ENCODE measurements at regions not wholly inside any gene's neighbourhood (a gene's known extent, or its start where the extent isn't known, plus 50 kb on each side); places are given as distances from the start of the nearest gene placed in this dataset.

- DNase-seq (ENCODE audit: low read depth), result no peak
Measured at GRCh38 chrX:39439906-39440798, 638.9 kb downstream of the MID1IP1 start.

GRCh38 chrX:39440799-39441284 is 639.6 kb downstream of the MID1IP1 start:
- no peak for DNase-seq (ENCODE audit: low read depth)

GRCh38 chrX:39442332-39442731 is 641.1 kb downstream of the MID1IP1 start:
- no peak for DNase-seq (ENCODE audit: low read depth)

GRCh38 chrX:39443240-39443639 is 642.0 kb downstream of the MID1IP1 start:
- no peak for DNase-seq (ENCODE audit: low read depth)

GRCh38 chrX:39445336-39445735 is 644.1 kb downstream of the MID1IP1 start:
- no peak for DNase-seq (ENCODE audit: low read depth)

- no peak for DNase-seq (ENCODE audit: low read depth)
Measured at GRCh38 chrX:39449352-39449751, 648.1 kb downstream of the MID1IP1 start.

GRCh38 chrX:39450234-39450977 is 647.4 kb downstream of the BCOR start:
- DNase-seq (ENCODE audit: low read depth), result no peak

- DNase-seq (ENCODE audit: low read depth), result no peak
Measured at GRCh38 chrX:39451046-39451445, 646.7 kb downstream of the BCOR start.

- no peak for DNase-seq (ENCODE audit: low read depth)
Measured at GRCh38 chrX:39452401-39452800, 645.4 kb downstream of the BCOR start.

GRCh38 chrX:39453889-39454621 is 643.7 kb downstream of the BCOR start:
- no peak for DNase-seq (ENCODE audit: low read depth)

- peak; percentile 0 for DNase-seq (ENCODE audit: low read depth)
Measured at GRCh38 chrX:39456894-39457604, 640.7 kb downstream of the BCOR start.

GRCh38 chrX:39458779-39459178 is 639.0 kb downstream of the BCOR start:
- DNase-seq (ENCODE audit: low read depth), result no peak

GRCh38 chrX:39459204-39459603 is 638.6 kb downstream of the BCOR start:
- no peak for DNase-seq (ENCODE audit: low read depth)

- no peak for DNase-seq (ENCODE audit: low read depth)
Measured at GRCh38 chrX:39459952-39460351, 637.8 kb downstream of the BCOR start.

GRCh38 chrX:39460499-39460898 is 637.3 kb downstream of the BCOR start:
- DNase-seq (ENCODE audit: low read depth), result no peak

- no peak for DNase-seq (ENCODE audit: low read depth)
Measured at GRCh38 chrX:39462835-39463234, 634.9 kb downstream of the BCOR start.

GRCh38 chrX:39464253-39464652 is 633.5 kb downstream of the BCOR start:
- no peak for DNase-seq (ENCODE audit: low read depth)

- no peak for DNase-seq (ENCODE audit: low read depth)
Measured at GRCh38 chrX:39465467-39465866, 632.3 kb downstream of the BCOR start.

GRCh38 chrX:39465906-39466305 is 631.9 kb downstream of the BCOR start:
- DNase-seq (ENCODE audit: low read depth), result no peak

- DNase-seq (ENCODE audit: low read depth), result no peak
Measured at GRCh38 chrX:39469126-39469525, 628.6 kb downstream of the BCOR start.

GRCh38 chrX:39470588-39471407 is 627.0 kb downstream of the BCOR start:
- peak; percentile 59 for DNase-seq (ENCODE audit: low read depth)

Data from EH (cell line).